PFSK-1 (cell line): ENCODE measurements at regions not wholly inside any gene's neighbourhood (a gene's known extent, or its start where the extent isn't known, plus 50 kb on each side); places are given as distances from the start of the nearest gene placed in this dataset.

ENCODE experiments used
- FOXP2 ChIP-seq: optimal IDR thresholded peaks from 2 replicates; pipeline ENCODE3; 2011; ENCODE audit warnings: borderline replicate concordance, control low read depth, inconsistent platforms; ENCODE audit not compliant: insufficient read depth; ENCODE audit errors: extremely low read length, extremely low read depth
- POLR2AphosphoS5 ChIP-seq: IDR thresholded peaks from 2 replicates; pipeline ENCODE4 v1.6.1; 2012; ENCODE audit warnings: low read depth, mild to moderate bottlenecking, control low read depth, low read length, moderate library complexity

GRCh38 chr1:87515781-87516180, 187.1 kb downstream of the LMO4 start:
- TF ChIP-seq POLR2AphosphoS5 = no peak
- TF ChIP-seq FOXP2 = no peak
